Heart left ventricle (tissue), 16 donors: ENCODE measurements at regions not wholly inside any gene's neighbourhood (a gene's known extent, or its start where the extent isn't known, plus 50 kb on each side); places are given as distances from the start of the nearest gene placed in this dataset.

Experiments used
- ATAC-seq, 4 donors: fragments of 200-7000 bp; cut with Tn5 transposase; one replicate each; pipeline ENCODE4 v1.9.1; 2020 to 2022; ENCODE audit warnings: moderate library complexity in 4 of 4, mild to moderate bottlenecking in 3 of 4, moderate number of reproducible peaks in 1 of 4
- DNase-seq, 5 donors: peaks; one replicate each; pipeline ENCODE4 v3.0.0-alpha.2; 2020
- H3K27ac ChIP-seq, 12 donors: fragments of 200-600 bp; sonication (generic) in 4 of 12; one replicate each; pipeline versions ENCODE4 v1.5.0 to v1.8.0; 2016 to 2022; ENCODE audit warnings: mild to moderate bottlenecking in 2 of 12
- H3K27me3 ChIP-seq, 9 donors: fragments of 200-600 bp; sonication (generic) in 2 of 9; one replicate each; pipeline versions ENCODE4 v1.5.1 to v1.8.0; 2016 to 2022; ENCODE audit warnings: mild to moderate bottlenecking in 3 of 9
- H3K36me3 ChIP-seq, 9 donors: fragments of 200-600 bp; sonication (generic) in 2 of 9; one replicate each; pipeline versions ENCODE4 v1.5.0 to v1.8.0; 2018 to 2022; ENCODE audit warnings: mild to moderate bottlenecking in 2 of 9
- H3K4me1 ChIP-seq, 12 donors: fragments of 200-600 bp; sonication (generic) in 4 of 12; one replicate each; pipeline versions ENCODE4 v1.5.0 to v1.8.0; 2016 to 2022; ENCODE audit warnings: mild to moderate bottlenecking in 3 of 12
- H3K4me3 ChIP-seq, 12 donors: fragments of 200-600 bp; sonication (generic) in 4 of 12; one replicate each; pipeline versions ENCODE4 v1.5.0 to v1.8.0; 2017 to 2022; ENCODE audit warnings: mild to moderate bottlenecking in 9 of 12, moderate library complexity in 4 of 12
- H3K9me3 ChIP-seq, 12 donors: fragments of 200-600 bp; sonication (generic) in 4 of 12; one replicate each; pipeline versions ENCODE4 v1.5.0 to v1.8.0; 2016 to 2022; ENCODE audit warnings: mild to moderate bottlenecking in 1 of 12
- CTCF ChIP-seq, 12 donors: fragments of 200-600 bp; sonication (generic) in 4 of 12; IDR thresholded peaks; one replicate each; pipeline versions ENCODE4 v1.5.0 to v1.8.0; 2018 to 2022; ENCODE audit warnings: antibody characterized with exemption in 12 of 12, mild to moderate bottlenecking in 5 of 12
- POLR2A ChIP-seq, 2 donors: fragments of 450-650 bp; IDR thresholded peaks; one replicate each; pipeline ENCODE4 v1.6.1; 2017; ENCODE audit warnings: antibody characterized with exemption in 2 of 2, mild to moderate bottlenecking in 2 of 2, moderate library complexity in 2 of 2
- WGBS, 4 donors: extraction: QIAGEN DNeasy Blood & Tissue Kit in 2 of 4; methylation state at CpG; one replicate each; pipeline versions ENCODE4 v1.1.5 to v1.1.7; 2013 to 2018; 5-methylcytosine and 5-hydroxymethylcytosine counted together
- intact Hi-C, 10 donors: fragments of 100-400 bp; cut with DNase I; formaldehyde crosslinking; loops; one replicate each; pipeline versions ENCODE4 v1.11.1 to v1.14.2; 2022
- donor health status: ischemic (EF 13 %, LVEDD 7.1; RV severe dilation, severe dysfunction).
- donor health status: healthy with polysubstance abuse.
- donor health status: DM: no; HTN: yes; CAD: no.
- donor health status: DM: no; HTN: no; CAD: no.
- donor health status: ischemic (EF 25% LVEDD 6.9; RV normal size, moderate dysfunction).
- donor health status: ischemic (EF 25% LVEDD 5.7; RV mildly dilated, moderate dysfunction).
- donor health status: healthy.
- donor health status: DM: yes; HTN: yes; CAD: no.
- donor health status: ischemic (EF 35%, LVEDD 5.7; RV mildly dilated, moderate dysfunction).
- donor health status: nonischemic (EF 11% LVEDD 7.7; RV severe dilation, severe dysfunction).
- donor health status: DM: yes; HTN: yes; CAD: no.
- donor health status: PGD.
- donor health status: ischemic (EF 29% LVEDD 5.4; RV normal size, mild dysfunction).
- donor health status: nonischemic (EF 23%, LVEDD 6.1; RV moderate dilation, normal function).

GRCh38 chrX:15128861-15129260 is 141.0 kb downstream of the ASB9 start:
- Histone ChIP-seq H3K27me3 (peaks cover 0 to 11% (median 0%) of the 10 kb centered on the region in 9 donors), H3K36me3 (no peaks in the 10 kb centered on the region), H3K4me3 (no peak overlapping the region), H3K4me1 (no peaks in the 10 kb centered on the region), H3K9me3 (no peaks in the 10 kb centered on the region), H3K27ac (no peak overlapping the region)
- DNase-seq (no peak), ATAC-seq (no peak)
- intact Hi-C loops, result no loop called here
- TF ChIP-seq POLR2A (IDR thresholded peaks at IDR 0.05) (no peak), CTCF (IDR thresholded peaks at IDR 0.05) (no peak)

DNA sequence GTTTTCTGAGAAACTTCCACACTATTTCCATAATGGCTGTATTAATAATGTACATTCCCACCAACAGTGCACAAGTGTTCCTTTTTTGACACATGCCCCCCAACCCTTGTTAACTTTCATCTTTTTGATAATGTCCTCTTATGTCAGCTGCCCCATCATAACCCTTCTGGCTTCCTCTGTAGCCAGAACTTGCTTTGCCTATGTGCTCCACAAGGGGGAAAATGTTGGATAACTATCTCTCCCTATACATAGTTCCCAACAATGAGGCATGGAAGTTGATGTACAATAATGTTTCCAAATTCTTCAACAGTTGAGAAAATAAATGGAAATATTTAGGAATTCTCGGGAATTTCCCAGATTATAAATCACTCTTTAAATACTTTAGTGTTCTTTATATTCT is 142.9 kb downstream of the ASB9 start:
- ATAC-seq, result no peak
- Histone ChIP-seq H3K27me3 (peaks cover 0 to 8% (median 0%) of the 10 kb centered on the region in 9 donors), H3K36me3 (no peaks in the 10 kb centered on the region), H3K27ac (no peak overlapping the region), H3K9me3 (no peaks in the 10 kb centered on the region), H3K4me3 (no peak overlapping the region), H3K4me1 (no peaks in the 10 kb centered on the region)
- WGBS, 4 donors, result 49 to 73% (median 70%) methylated on average over 1 of the region's 1 CpG
- TF ChIP-seq POLR2A (IDR thresholded peaks at IDR 0.05), result no peak
- no peak for TF ChIP-seq CTCF (IDR thresholded peaks at IDR 0.05)
- DNase-seq, result no peak
- intact Hi-C loops, result no loop called here

DNA sequence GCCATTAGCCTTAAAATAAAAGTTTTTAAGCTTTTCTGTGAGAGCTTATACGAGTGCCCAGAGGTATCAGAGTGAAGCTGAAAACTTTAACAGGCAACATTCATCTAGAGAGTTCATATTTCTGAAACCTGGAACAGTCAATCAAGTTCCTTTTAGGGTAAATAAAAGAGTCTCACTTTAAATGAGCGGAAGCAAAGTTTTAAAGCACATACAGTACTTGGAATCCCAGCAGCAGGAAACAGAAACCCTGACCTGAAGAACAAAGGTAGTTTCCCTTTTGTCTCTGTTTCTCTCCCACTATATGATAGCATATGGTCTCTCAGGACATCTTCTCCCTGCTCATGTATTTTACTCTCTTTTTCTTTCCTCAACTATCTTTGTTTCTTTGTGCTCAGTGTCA is 153.0 kb downstream of the ASB9 start:
- 71 to 78% (median 74%) methylated on average over 2 of the region's 2 CpGs for WGBS, 4 donors
- ATAC-seq, result no peak
- intact Hi-C loops, result no loop called here

GRCh38 chrX:15114743-15115566 is 154.9 kb downstream of the ASB9 start:
- H3K27me3 ChIP-seq, result peaks cover 0 to 9% (median 0%) of the 10 kb centered on the region in 9 donors
- DNase-seq, result no peak
- H3K4me3 ChIP-seq, result no peak overlapping the region
- no peaks in the 10 kb centered on the region for H3K36me3 ChIP-seq
- WGBS, 4 donors, result 36 to 45% (median 44%) methylated on average over 8 of the region's 8 CpGs
- no peak for ATAC-seq
- intact Hi-C loops, result no loop called here
- no peak overlapping the region for H3K27ac ChIP-seq
- no peaks in the 10 kb centered on the region for H3K4me1 ChIP-seq
- TF ChIP-seq CTCF (IDR thresholded peaks at IDR 0.05) (no peak), POLR2A (IDR thresholded peaks at IDR 0.05) (no peak)
- no peaks in the 10 kb centered on the region for H3K9me3 ChIP-seq

More for the DNA sequence above, 153.0 kb downstream of the ASB9 start:
- DNase-seq, result no peak
- peaks cover 0 to 13% (median 0%) of the 10 kb centered on the region in 9 donors for H3K27me3 ChIP-seq
- no peak overlapping the region for H3K27ac ChIP-seq
- TF ChIP-seq CTCF (IDR thresholded peaks at IDR 0.05), result no peak
- TF ChIP-seq POLR2A (IDR thresholded peaks at IDR 0.05), result no peak
- no peak overlapping the region for H3K4me3 ChIP-seq
- no peaks in the 10 kb centered on the region for H3K9me3 ChIP-seq
- H3K4me1 ChIP-seq, result no peaks in the 10 kb centered on the region
- no peaks in the 10 kb centered on the region for H3K36me3 ChIP-seq
